Keratinocyte (primary cell): ENCODE measurements at regions not wholly inside any gene's neighbourhood (a gene's known extent, or its start where the extent isn't known, plus 50 kb on each side); places are given as distances from the start of the nearest gene placed in this dataset.

Experiments
- CTCF ChIP-seq, 3 experiments: IDR thresholded peaks in 1 of 3; conservative IDR thresholded peaks in 1 of 3; optimal IDR thresholded peaks in 1 of 3; 2 replicates in 2 of 3; 3 replicates in 1 of 3; pipeline versions ENCODE3 to v1.5.1; 2011; ENCODE audit warnings: low read length in 3 of 3, mild to moderate bottlenecking in 3 of 3, moderate library complexity in 2 of 3, control low read depth in 1 of 3, inconsistent platforms in 1 of 3; ENCODE audit not compliant: insufficient read depth in 2 of 3; ENCODE audit errors: extremely low read depth in 1 of 3
- EZH2 ChIP-seq: IDR thresholded peaks from one replicate; pipeline ENCODE4 v1.6.1; 2012; ENCODE audit warnings: inconsistent platforms, mild to moderate bottlenecking, low read length, moderate library complexity

DNA sequence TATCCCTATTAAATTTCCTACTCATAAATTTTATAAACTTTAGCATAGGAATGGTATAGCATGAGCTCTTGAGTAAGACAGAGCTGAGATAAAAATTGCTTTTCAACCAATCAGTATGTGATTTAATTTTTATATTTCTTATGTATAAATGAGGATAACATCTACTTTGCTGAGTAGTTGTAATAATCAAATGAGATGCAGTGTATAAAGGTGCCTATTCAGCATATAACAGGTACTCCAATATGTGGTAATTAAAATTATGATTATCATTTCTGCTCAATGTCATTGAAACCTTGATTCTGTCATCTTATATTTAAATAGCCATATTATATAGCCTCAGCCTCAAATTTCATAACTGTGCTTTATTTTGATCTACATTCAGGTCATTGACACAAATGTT, 700.4 kb upstream of the SLC8A1 start:
- TF ChIP-seq EZH2 (no peak), CTCF (optimal IDR thresholded peaks at IDR 0.05 in 1 of 3, IDR thresholded peaks at IDR 0.05 in 1 of 3, conservative IDR thresholded peaks at IDR 0.05 in 1 of 3; ENCODE audit: extremely low read depth in 1 of 3, insufficient read depth in 2 of 3, low read length in 3 of 3) (no peak)
